ENCODE measurements at regions not wholly inside any gene's neighbourhood (a gene's known extent, or its start where the extent isn't known, plus 50 kb on each side); places are given as distances from the start of the nearest gene placed in this dataset.

- in situ Hi-C loops (cut with MboI) = no loop called here
- no TSS peak for BruUV-seq (replicated peaks)
- H2AFZ ChIP-seq (ENCODE audit: low read depth, low read length) = no peak overlapping the region
- H4K20me1 ChIP-seq (replicated peaks; ENCODE audit: control insufficient read depth, insufficient read depth, low read length) = no peaks in the 10 kb centered on the region; the same call in 1 of the 2 replicates
- ChIA-PET CTCF (ENCODE audit: low intra/inter-chr PET ratio) (no interaction called here), POLR2A (interaction anchor here (0.6 to 1.4 kb wide), 3 partner anchors 9 to 21 kb away, joined by 3 to 5 read pairs (median 3); no protein-coding TSS in a partner anchor)
- 0 out of 3 replicates have a peak, but pooled peaks have one; percentile 19 for ATAC-seq
- no peaks in the 10 kb centered on the region for H3K79me2 ChIP-seq (ENCODE audit: control insufficient read depth, insufficient read depth, low read length)
- DNase-seq (ENCODE audit: extremely low read depth in 1 of 4, low spot score in 3 of 4) = peak in 1 of 4 experiments; percentile 12
- H3K27ac ChIP-seq (ENCODE audit: extremely low read depth, low read depth, low read length) = no peak overlapping the region
- intact Hi-C loops (cut with micrococcal nuclease) = no loop called here
- no peak for FAIRE-seq
- H3K36me3 ChIP-seq (ENCODE audit: control insufficient read depth, insufficient read depth, low read length) = no peaks in the 10 kb centered on the region
- WGBS (ENCODE audit: insufficient coverage, low coverage, missing lambda C conversion rate) = 10% methylated on average over 9 of the region's 9 CpGs
- no peak overlapping the region for H3K4me3 ChIP-seq
- H3K9me3 ChIP-seq (replicated peaks; ENCODE audit: control insufficient read depth, insufficient read depth, low read depth, low read length) = no peaks in the 10 kb centered on the region; the same call in 1 of the 2 replicates
- no peaks in the 10 kb centered on the region for H3K9me1 ChIP-seq (ENCODE audit: control insufficient read depth, insufficient read depth, low read length)
- H3K4me1 ChIP-seq (replicated peaks in 1 of 2; ENCODE audit: control insufficient read depth in 2 of 2, insufficient read depth in 2 of 2, low read length in 2 of 2) = peaks cover 11% of the 10 kb centered on the region in 2 experiments; a peak in 4 of 5 replicates
- H3K4me2 ChIP-seq (ENCODE audit: insufficient read depth, low read length) = no peak overlapping the region
- no peak overlapping the region for H3K9ac ChIP-seq (ENCODE audit: insufficient read depth in 1 of 2, low read depth in 2 of 2, low read length in 2 of 2)
- peaks cover 13 to 20% of the 10 kb centered on the region in 2 experiments; a peak in 4 of 5 replicates for H3K27me3 ChIP-seq (ENCODE audit: control insufficient read depth in 2 of 2, insufficient read depth in 2 of 2, low read length in 2 of 2)
- TF ChIP-seq ZKSCAN1 (IDR thresholded peaks at IDR 0.05; ENCODE audit: low read depth, low read length) (no peak), HDAC6 (IDR thresholded peaks at IDR 0.05; ENCODE audit: low read depth, low read length) (no peak), RCOR1 (IDR thresholded peaks at IDR 0.05; ENCODE audit: borderline replicate concordance in 1 of 2, low read depth in 2 of 2, low read length in 2 of 2) (0 out of 4 replicates have a peak, but pooled peaks of 1 of the 2 experiments have one; percentile 24), ZNF277 (CRISPR knock-in tag; IDR thresholded peaks at IDR 0.05; ENCODE audit: borderline replicate concordance) (no peak), CXXC5 (CRISPR knock-in tag; IDR thresholded peaks at IDR 0.05) (no peak), ARID1B (IDR thresholded peaks at IDR 0.05) (peak; percentile 23; the same call in 1 of the 2 replicates), ARID4B (CRISPR knock-in tag; IDR thresholded peaks at IDR 0.05) (no peak), ZNF696 (CRISPR knock-in tag; conservative IDR thresholded peaks at IDR 0.05) (no peak), FOXP1 (CRISPR knock-in tag; IDR thresholded peaks at IDR 0.05) (no peak), FOXA1 (IDR thresholded peaks at IDR 0.05; ENCODE audit: borderline replicate concordance) (no peak)
These were observed 282.5 kb upstream of the TLE3 start for GRCh38 chr15:70379938-70380883.
